HG03342 (cell line): ENCODE measurements at regions not wholly inside any gene's neighbourhood (a gene's known extent, or its start where the extent isn't known, plus 50 kb on each side); places are given as distances from the start of the nearest gene placed in this dataset.

Source experiments
- ATAC-seq: cut with Tn5 transposase; IDR thresholded peaks from one replicate; pipeline ENCODE4 v1.9.1; 2021; ENCODE audit warnings: mild to moderate bottlenecking, moderate library complexity; ENCODE audit not compliant: unreplicated experiment

- ATAC-seq: no peak
Measured at GRCh38 chr14:35456261-35456660, 51.7 kb upstream of the NFKBIA start.

- no peak for ATAC-seq
Measured at GRCh38 chr14:35458442-35458841, 53.9 kb upstream of the NFKBIA start.

- no peak for ATAC-seq
Measured at GRCh38 chr14:35459776-35460175, 55.2 kb upstream of the NFKBIA start.

GRCh38 chr14:35470755-35471154 lies 63.2 kb upstream of the INSM2 start:
- ATAC-seq: no peak

GRCh38 chr14:35471803-35472202 lies 62.2 kb upstream of the INSM2 start:
- no peak for ATAC-seq

- no peak for ATAC-seq
Measured at GRCh38 chr14:35474323-35474722, 59.6 kb upstream of the INSM2 start.

- peak; percentile 87 for ATAC-seq
Measured at GRCh38 chr14:35480119-35480769, 53.7 kb upstream of the INSM2 start.

- ATAC-seq: no peak
Measured at GRCh38 chr14:35482994-35483515, 50.9 kb upstream of the INSM2 start.
